ENCODE measurements at regions not wholly inside any gene's neighbourhood (a gene's known extent, or its start where the extent isn't known, plus 50 kb on each side); places are given as distances from the start of the nearest gene placed in this dataset.
"Not testable (repeated sequence)": the region's sequence is repeated elsewhere in the genome, so short reads cannot be mapped to it uniquely, and the experiment has no call there.

- DNase-seq (ENCODE audit: low read depth): no peak
- no peak for TF ChIP-seq CTCF (IDR thresholded peaks at IDR 0.05; ENCODE audit: insufficient read depth, low read length)
- H3K4me3 ChIP-seq (ENCODE audit: low read depth, low read length): no peak overlapping the region
Observed at GRCh38 chr10:2572611-2573010, 494.7 kb upstream of the PFKP start.

GRCh38 chr10:2556883-2557282 lies 510.5 kb upstream of the PFKP start:
- no peak for DNase-seq (ENCODE audit: low read depth)
- no peak overlapping the region for H3K4me3 ChIP-seq (ENCODE audit: low read depth, low read length)
- TF ChIP-seq CTCF (IDR thresholded peaks at IDR 0.05; ENCODE audit: insufficient read depth, low read length): no peak

- H3K4me3 ChIP-seq (ENCODE audit: low read depth, low read length): no peak overlapping the region
- no peak for TF ChIP-seq CTCF (IDR thresholded peaks at IDR 0.05; ENCODE audit: insufficient read depth, low read length)
Observed at GRCh38 chr10:2548071-2548470, 519.3 kb upstream of the PFKP start.

GRCh38 chr10:2547606-2548005 lies 519.7 kb upstream of the PFKP start:
- no peak overlapping the region for H3K4me3 ChIP-seq (ENCODE audit: low read depth, low read length)
- DNase-seq (ENCODE audit: low read depth): no peak
- no peak for TF ChIP-seq CTCF (IDR thresholded peaks at IDR 0.05; ENCODE audit: insufficient read depth, low read length)

More at GRCh38 chr10:2548071-2548470, 519.3 kb upstream of the PFKP start:
- no peak for DNase-seq (ENCODE audit: low read depth)

- not testable (repeated sequence) for DNase-seq (ENCODE audit: low read depth); H3K4me3 ChIP-seq (ENCODE audit: low read depth, low read length)
Observed at GRCh38 chr10:2546894-2547293, 520.5 kb upstream of the PFKP start.

DNA sequence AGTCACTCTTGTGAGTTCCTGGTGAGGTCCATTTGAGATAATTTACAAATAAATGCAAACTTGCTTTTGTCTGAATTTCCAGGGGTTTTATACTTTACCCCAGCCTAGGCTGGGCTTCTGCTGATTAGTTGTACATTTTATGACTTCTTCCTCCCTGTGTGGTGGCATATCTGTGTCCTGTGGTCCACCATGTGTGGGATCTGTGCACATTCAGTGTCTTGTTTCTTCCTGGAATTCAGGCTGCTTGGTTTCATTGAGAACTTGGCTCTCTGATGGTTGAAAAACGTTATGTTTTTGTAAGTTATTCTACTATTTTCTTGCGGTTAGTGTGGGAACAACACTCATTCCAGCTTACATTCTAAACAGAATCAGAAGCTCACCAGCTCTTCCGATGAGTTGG lies 523.4 kb upstream of the PFKP start:
- DNase-seq (ENCODE audit: low read depth): no peak
- no peak overlapping the region for H3K4me3 ChIP-seq (ENCODE audit: low read depth, low read length)
- no peak for TF ChIP-seq CTCF (IDR thresholded peaks at IDR 0.05; ENCODE audit: insufficient read depth, low read length)

- TF ChIP-seq CTCF (IDR thresholded peaks at IDR 0.05; ENCODE audit: insufficient read depth, low read length): no peak
- no peak for DNase-seq (ENCODE audit: low read depth)
- H3K4me3 ChIP-seq (ENCODE audit: low read depth, low read length): no peak overlapping the region
Observed at GRCh38 chr10:2543142-2543886, 524.0 kb upstream of the PFKP start.
